ENCODE measurements at regions not wholly inside any gene's neighbourhood (a gene's known extent, or its start where the extent isn't known, plus 50 kb on each side); places are given as distances from the start of the nearest gene placed in this dataset.

- no peak overlapping the region for H3K4me3 ChIP-seq (ENCODE audit: low read depth, low read length)
- no peak for DNase-seq (ENCODE audit: low read depth)
- no peak for TF ChIP-seq CTCF (conservative IDR thresholded peaks at IDR 0.05; ENCODE audit: low read depth, low read length)
Observed at GRCh38 chr6:40931931-40932330, 107.1 kb downstream of the UNC5CL start.

- DNase-seq (ENCODE audit: low read depth): no peak
- no peak for TF ChIP-seq CTCF (conservative IDR thresholded peaks at IDR 0.05; ENCODE audit: low read depth, low read length)
Observed at GRCh38 chr6:40930555-40930954, 108.5 kb downstream of the UNC5CL start.

DNA sequence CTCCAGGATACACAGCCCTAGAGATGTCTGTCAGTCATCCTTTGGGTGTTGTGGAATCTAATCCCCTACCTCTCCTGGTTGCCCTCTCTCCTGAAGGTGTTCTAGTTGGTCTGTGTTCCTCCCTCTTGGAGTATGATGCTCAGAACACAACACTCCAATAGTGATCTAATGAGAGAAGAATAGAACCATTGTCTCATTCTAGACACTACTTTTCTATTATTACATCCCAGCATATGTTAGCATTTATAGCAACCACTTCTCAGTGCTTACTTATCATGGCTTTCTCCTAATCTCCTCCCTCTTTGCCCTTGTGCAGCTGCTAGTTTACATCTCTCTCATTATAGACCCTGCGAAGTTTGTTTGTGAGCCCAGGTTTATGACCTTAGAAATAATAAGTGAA lies 109.0 kb downstream of the UNC5CL start:
- TF ChIP-seq CTCF (conservative IDR thresholded peaks at IDR 0.05; ENCODE audit: low read depth, low read length): no peak
- DNase-seq (ENCODE audit: low read depth): no peak
- no peak overlapping the region for H3K4me3 ChIP-seq (ENCODE audit: low read depth, low read length)

More at GRCh38 chr6:40930555-40930954, 108.5 kb downstream of the UNC5CL start:
- no peak overlapping the region for H3K4me3 ChIP-seq (ENCODE audit: low read depth, low read length)

- no peak for DNase-seq (ENCODE audit: low read depth)
- TF ChIP-seq CTCF (conservative IDR thresholded peaks at IDR 0.05; ENCODE audit: low read depth, low read length): no peak
- no peak overlapping the region for H3K4me3 ChIP-seq (ENCODE audit: low read depth, low read length)
Observed at GRCh38 chr6:40929176-40929575, 109.8 kb downstream of the UNC5CL start.

DNA sequence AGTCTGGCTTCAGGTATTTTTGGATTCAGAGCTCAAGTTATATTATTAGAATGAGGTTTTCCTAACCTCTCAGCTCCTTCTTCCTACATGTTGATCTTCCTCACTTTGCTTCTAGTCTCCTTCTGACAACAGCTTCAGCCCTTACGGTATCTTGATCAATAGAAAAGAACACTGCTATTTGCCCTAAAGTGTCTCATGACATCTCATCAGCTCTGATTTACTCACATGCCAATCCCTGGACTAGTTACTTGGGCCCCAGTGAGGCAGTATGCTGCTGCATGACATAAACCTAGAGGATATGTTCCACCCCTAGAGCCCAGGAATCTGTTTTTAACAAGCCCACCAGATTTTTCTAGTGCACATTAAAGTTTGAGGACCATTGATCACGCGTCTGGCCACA lies 110.3 kb downstream of the UNC5CL start:
- no peak for DNase-seq (ENCODE audit: low read depth)
- no peak overlapping the region for H3K4me3 ChIP-seq (ENCODE audit: low read depth, low read length)
- no peak for TF ChIP-seq CTCF (conservative IDR thresholded peaks at IDR 0.05; ENCODE audit: low read depth, low read length)

- TF ChIP-seq CTCF (conservative IDR thresholded peaks at IDR 0.05; ENCODE audit: low read depth, low read length): no peak
- DNase-seq (ENCODE audit: low read depth): no peak
- H3K4me3 ChIP-seq (ENCODE audit: low read depth, low read length): no peak overlapping the region
Observed at GRCh38 chr6:40928307-40928706, 110.7 kb downstream of the UNC5CL start.

DNA sequence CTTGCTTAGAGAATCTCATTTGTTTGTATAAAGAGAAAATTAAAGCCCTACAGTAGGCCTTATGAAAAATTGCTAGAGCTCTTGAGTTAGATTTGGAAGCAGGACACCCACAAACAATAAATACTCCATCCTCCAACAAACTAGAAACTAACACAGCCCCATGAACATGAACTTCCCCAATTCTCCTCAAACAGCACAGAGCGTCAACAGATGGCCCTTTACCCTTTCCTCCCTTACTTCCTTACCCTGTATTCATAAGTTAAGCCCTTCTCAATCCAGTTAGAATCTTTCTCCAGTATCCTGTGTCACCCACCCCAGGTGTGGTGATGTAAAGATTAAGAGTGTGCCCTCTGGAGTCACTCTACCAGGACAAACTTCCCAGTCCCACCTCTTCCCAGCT lies 113.7 kb downstream of the UNC5CL start:
- DNase-seq (ENCODE audit: low read depth): no peak
- TF ChIP-seq CTCF (conservative IDR thresholded peaks at IDR 0.05; ENCODE audit: low read depth, low read length): no peak
- no peak overlapping the region for H3K4me3 ChIP-seq (ENCODE audit: low read depth, low read length)
